Endothelial cell (in vitro differentiated cells): ENCODE measurements at regions not wholly inside any gene's neighbourhood (a gene's known extent, or its start where the extent isn't known, plus 50 kb on each side); places are given as distances from the start of the nearest gene placed in this dataset.

Source experiments
- DNase-seq: peaks from one replicate; pipeline ENCODE4 v3.0.0; 2021; ENCODE audit warnings: low spot score
- H3K27ac Mint-ChIP-seq: one replicate; pipeline ENCODE4 v1.8.0; 2021; ENCODE audit warnings: mixed read lengths, inconsistent platforms; ENCODE audit not compliant: unreplicated experiment
- H3K27me3 Mint-ChIP-seq: one replicate; pipeline ENCODE4 v1.8.0; 2021; ENCODE audit warnings: mild to moderate bottlenecking, moderate library complexity, mixed read lengths, inconsistent platforms; ENCODE audit not compliant: unreplicated experiment
- H3K36me3 Mint-ChIP-seq: one replicate; pipeline ENCODE4 v1.8.0; 2021; ENCODE audit warnings: mild to moderate bottlenecking, low read depth, mixed read lengths, inconsistent platforms; ENCODE audit not compliant: unreplicated experiment
- H3K4me1 Mint-ChIP-seq: one replicate; pipeline ENCODE4 v1.8.0; 2021; ENCODE audit warnings: mild to moderate bottlenecking, mixed read lengths, inconsistent platforms; ENCODE audit not compliant: unreplicated experiment
- H3K4me3 Mint-ChIP-seq: one replicate; pipeline ENCODE4 v1.8.0; 2021; ENCODE audit warnings: mild to moderate bottlenecking, mixed read lengths, inconsistent platforms; ENCODE audit not compliant: unreplicated experiment
- H3K9me3 Mint-ChIP-seq: one replicate; pipeline ENCODE4 v1.8.0; 2021; ENCODE audit warnings: mixed read lengths, inconsistent platforms; ENCODE audit not compliant: unreplicated experiment
- CTCF ChIP-seq: fragments of 200-600 bp; sonication (generic); IDR thresholded peaks from one replicate; pipeline ENCODE4 v1.5.0; 2021; ENCODE audit warnings: antibody characterized with exemption; ENCODE audit not compliant: unreplicated experiment

- Mint-ChIP-seq H3K4me3 (no peak overlapping the region), H3K36me3 (no peaks in the 10 kb centered on the region), H3K9me3 (no peaks in the 10 kb centered on the region), H3K27ac (no peak overlapping the region), H3K27me3 (no peaks in the 10 kb centered on the region), H3K4me1 (peaks cover 10% of the 10 kb centered on the region)
- no peak for DNase-seq
- TF ChIP-seq CTCF = no peak
Observed at GRCh38 chr9:7238247-7238637, 480.5 kb downstream of the KDM4C start.

- no peaks in the 10 kb centered on the region for H3K36me3 Mint-ChIP-seq
- no peaks in the 10 kb centered on the region for H3K9me3 Mint-ChIP-seq
- H3K27me3 Mint-ChIP-seq = no peaks in the 10 kb centered on the region
- H3K27ac Mint-ChIP-seq = no peak overlapping the region
- peaks cover 10% of the 10 kb centered on the region for H3K4me1 Mint-ChIP-seq
- no peak overlapping the region for H3K4me3 Mint-ChIP-seq
- no peak for TF ChIP-seq CTCF
- DNase-seq = no peak
Observed at GRCh38 chr9:7237473-7238246, 479.9 kb downstream of the KDM4C start.

GRCh38 chr9:7236186-7236585 lies 478.4 kb downstream of the KDM4C start:
- H3K27ac Mint-ChIP-seq = no peak overlapping the region
- no peak overlapping the region for H3K4me3 Mint-ChIP-seq
- no peaks in the 10 kb centered on the region for H3K9me3 Mint-ChIP-seq
- H3K4me1 Mint-ChIP-seq = peaks cover 10% of the 10 kb centered on the region
- no peak for DNase-seq
- no peaks in the 10 kb centered on the region for H3K36me3 Mint-ChIP-seq
- H3K27me3 Mint-ChIP-seq = no peaks in the 10 kb centered on the region
- TF ChIP-seq CTCF = no peak

GRCh38 chr9:7234144-7234543 lies 476.4 kb downstream of the KDM4C start:
- Mint-ChIP-seq H3K9me3 (no peaks in the 10 kb centered on the region), H3K36me3 (no peaks in the 10 kb centered on the region), H3K4me3 (no peak overlapping the region), H3K4me1 (peaks cover 10% of the 10 kb centered on the region), H3K27me3 (no peaks in the 10 kb centered on the region), H3K27ac (no peak overlapping the region)
- peak; percentile 74 for TF ChIP-seq CTCF
- DNase-seq = peak; percentile 50

GRCh38 chr9:7229571-7229970 lies 471.8 kb downstream of the KDM4C start:
- no peak overlapping the region for H3K4me3 Mint-ChIP-seq
- no peak overlapping the region for H3K27ac Mint-ChIP-seq
- peaks cover 3% of the 10 kb centered on the region for H3K27me3 Mint-ChIP-seq
- DNase-seq = no peak
- no peaks in the 10 kb centered on the region for H3K9me3 Mint-ChIP-seq
- H3K36me3 Mint-ChIP-seq = no peaks in the 10 kb centered on the region
- peaks cover 4% of the 10 kb centered on the region for H3K4me1 Mint-ChIP-seq
- TF ChIP-seq CTCF = no peak
